Hypothalamus (tissue), 51 donors: ENCODE measurements at regions not wholly inside any gene's neighbourhood (a gene's known extent, or its start where the extent isn't known, plus 50 kb on each side); places are given as distances from the start of the nearest gene placed in this dataset.

Experiments used
- DNase-seq, 51 donors: peaks; one replicate each; lab custom pipeline; 2025; lab: John Stamatoyannopoulos, UW

GRCh38 chr10:130368761-130369560, 232.8 kb downstream of the GLRX3 start:
- DNase-seq, result no peak

- no peak for DNase-seq
Measured at GRCh38 chr10:130369645-130370381, 233.6 kb downstream of the GLRX3 start.

- no peak for DNase-seq
Measured at GRCh38 chr10:130370721-130371120, 234.5 kb downstream of the GLRX3 start.

GRCh38 chr10:130371156-130371555, 235.0 kb downstream of the GLRX3 start:
- no peak for DNase-seq

- DNase-seq, result no peak
Measured at GRCh38 chr10:130371666-130372065, 235.5 kb downstream of the GLRX3 start.

DNA sequence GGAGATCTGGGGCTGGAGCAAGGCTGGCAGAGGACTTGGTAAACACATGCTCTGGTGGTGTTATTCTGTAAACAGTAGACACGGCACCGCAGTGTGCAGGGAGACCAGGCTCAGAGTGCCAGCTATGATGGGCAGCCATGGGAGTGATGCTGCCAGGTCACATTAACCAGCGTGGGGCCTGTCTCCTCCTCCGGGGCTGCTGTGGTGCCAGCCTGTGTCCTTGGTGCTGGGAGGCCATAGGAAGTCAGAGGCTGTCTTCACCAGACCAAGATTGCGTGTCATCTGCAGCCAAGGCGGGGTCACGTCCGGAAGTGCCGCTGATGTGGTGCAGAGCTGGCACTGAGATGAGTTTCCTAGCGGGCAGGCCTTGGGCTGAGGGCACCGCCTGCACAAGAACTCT, 236.0 kb downstream of the GLRX3 start:
- no peak for DNase-seq

GRCh38 chr10:130372866-130373265, 236.7 kb downstream of the GLRX3 start:
- no peak for DNase-seq

- no peak for DNase-seq
Measured at GRCh38 chr10:130377986-130378540, 241.9 kb downstream of the GLRX3 start.

DNA sequence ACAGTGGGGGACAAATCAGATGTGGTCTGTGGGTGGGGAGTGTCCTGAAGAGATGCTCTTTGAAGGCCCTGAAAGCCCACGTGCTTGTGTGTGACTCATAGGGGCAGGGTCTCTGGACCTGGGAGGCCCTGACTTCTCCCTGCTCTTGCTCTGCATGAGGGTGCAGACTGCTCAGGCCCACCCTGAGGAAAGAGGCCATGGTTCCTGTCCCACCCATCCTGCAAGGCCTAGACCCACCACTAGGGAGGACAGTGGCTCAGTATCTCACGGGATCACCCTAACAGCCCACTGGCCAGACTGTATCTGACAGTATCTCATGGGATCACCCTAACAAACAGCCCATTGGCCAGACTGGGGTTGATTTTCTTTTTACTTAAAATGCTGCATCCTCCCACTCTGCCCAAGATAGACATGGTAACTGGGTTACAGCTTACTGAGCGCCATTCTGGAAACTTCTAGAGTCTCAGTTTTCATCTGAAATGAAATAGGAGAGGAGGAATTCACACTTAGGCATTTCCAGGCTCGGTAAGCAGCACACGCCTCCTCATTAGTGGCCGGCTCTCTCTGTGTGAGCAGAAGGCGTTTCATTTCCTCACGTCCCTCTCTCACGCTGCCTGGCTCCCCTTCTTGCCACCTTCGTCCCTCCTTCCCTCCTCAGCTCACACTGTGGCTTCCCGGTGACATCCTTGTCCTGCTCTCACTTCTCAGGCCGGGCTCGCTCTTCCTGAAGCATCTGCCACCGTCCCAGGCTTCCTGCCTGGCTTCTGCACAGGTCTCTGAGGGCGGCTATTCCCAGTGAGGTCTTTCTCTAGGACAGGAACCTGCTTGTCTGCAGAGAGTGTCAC, 242.6 kb downstream of the GLRX3 start:
- DNase-seq, result no peak

DNA sequence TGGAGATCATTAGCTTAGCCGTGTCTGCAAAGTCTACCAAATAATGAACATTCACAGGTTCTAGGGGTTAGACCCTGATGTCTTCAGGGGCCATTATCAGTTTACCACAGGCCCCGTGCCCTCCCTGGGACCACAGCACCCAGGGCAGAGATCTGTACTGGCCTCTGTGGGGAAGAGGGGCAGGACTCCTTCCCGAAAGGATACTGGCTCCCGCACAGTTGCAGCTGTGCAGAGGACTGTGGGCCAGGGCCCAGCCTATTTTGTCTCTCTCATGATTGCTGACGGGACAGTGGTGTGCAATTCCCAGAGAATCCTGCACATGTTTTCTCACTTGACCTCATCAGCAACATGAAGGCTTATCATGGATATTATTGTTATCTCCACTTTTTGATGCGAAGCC, 243.9 kb downstream of the GLRX3 start:
- no peak for DNase-seq

- no peak for DNase-seq
Measured at GRCh38 chr10:130382031-130382430, 245.8 kb downstream of the GLRX3 start.

DNA sequence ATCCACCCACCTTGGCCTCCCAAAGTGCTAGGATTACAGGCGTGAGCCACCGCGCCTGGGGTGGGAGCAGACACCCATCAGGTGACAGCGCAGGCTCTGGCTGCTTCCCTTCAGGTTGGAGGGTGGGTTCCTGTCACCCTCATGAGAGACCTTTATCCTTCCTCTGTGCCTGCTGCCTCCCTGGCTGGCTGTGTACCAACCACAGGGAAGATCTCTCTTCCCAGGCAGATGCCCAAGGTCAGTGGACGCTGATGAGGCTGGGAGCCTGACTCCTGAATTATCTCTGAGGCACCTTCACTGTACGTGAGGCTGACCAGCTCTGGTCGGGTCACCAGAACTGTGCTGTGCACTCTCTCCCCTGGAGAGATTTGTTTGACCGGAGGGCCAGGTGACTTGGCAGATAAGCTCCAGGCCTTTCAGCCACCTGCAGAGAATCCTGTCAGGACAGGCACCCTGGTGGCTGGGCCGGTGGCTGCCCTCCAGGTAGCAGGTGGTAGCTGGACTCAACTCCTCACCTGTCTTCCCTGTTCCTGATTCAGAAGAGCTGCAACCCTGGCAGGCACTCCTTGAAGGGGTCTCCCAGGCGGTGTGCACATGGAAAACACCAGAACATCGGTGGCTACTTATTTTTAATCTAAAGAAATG, 251.9 kb downstream of the GLRX3 start:
- DNase-seq, result no peak

- no peak for DNase-seq
Measured at GRCh38 chr10:130388746-130389145, 252.6 kb downstream of the GLRX3 start.

GRCh38 chr10:130389906-130390305, 253.7 kb downstream of the GLRX3 start:
- DNase-seq, result no peak

GRCh38 chr10:130392031-130392430, 255.8 kb downstream of the GLRX3 start:
- no peak for DNase-seq

GRCh38 chr10:130393342-130393741, 257.2 kb downstream of the GLRX3 start:
- no peak for DNase-seq

- no peak for DNase-seq
Measured at GRCh38 chr10:130394832-130395231, 258.6 kb downstream of the GLRX3 start.

DNA sequence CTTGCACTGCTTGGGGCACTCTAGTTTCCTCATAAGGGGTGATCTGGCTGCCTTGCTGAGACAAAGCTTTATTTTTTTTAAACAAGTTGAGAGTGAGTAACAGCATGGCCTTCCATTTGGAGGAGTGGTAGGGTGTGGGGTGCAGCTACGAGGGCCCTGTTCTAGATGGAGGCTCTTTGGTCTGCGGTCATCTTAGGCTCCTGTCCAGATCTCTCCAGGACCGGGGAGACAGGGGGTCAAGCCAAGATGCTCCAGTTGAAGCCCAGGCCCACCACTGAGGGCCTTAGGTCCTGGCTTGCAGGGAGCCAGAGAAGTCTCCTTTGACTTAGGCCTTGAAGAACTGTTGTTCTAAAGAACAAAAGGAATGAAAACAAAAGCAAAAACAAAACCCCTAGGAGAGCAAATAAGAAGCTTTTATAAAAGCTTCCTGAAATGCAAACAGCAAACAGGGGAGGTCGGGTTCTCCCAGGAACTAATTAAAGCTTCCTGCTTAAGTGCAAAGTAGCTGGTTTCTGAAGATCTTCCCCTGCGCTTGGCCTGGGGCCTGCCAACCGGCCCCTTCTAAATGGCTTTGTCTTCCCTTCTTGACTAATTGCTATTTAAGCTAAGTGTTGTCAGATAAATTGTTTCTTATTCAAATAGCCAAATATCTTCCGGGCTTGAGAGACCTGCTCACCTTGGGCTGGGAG, 259.2 kb downstream of the GLRX3 start:
- no peak for DNase-seq

DNA sequence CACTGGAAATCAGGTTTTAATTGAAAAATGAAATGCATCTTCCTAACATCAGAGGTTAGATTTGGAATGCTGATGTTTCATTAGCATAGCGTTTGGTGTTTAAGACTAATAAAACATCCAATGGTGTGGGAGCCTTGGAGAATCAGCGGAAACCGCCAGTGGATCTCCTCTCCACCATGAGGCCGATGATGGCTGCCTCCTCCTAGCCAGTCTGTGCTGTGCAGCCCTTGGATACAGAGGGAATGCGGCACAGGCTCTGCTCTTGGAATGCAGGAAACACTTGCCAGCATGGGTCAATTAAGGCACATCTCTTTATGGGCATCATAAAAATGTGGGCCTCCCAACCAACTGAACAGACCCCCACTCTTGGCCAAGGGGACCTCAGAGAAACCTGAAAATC, 259.9 kb downstream of the GLRX3 start:
- DNase-seq, result no peak
